ENCODE measurements at regions not wholly inside any gene's neighbourhood (a gene's known extent, or its start where the extent isn't known, plus 50 kb on each side); places are given as distances from the start of the nearest gene placed in this dataset.

DNA sequence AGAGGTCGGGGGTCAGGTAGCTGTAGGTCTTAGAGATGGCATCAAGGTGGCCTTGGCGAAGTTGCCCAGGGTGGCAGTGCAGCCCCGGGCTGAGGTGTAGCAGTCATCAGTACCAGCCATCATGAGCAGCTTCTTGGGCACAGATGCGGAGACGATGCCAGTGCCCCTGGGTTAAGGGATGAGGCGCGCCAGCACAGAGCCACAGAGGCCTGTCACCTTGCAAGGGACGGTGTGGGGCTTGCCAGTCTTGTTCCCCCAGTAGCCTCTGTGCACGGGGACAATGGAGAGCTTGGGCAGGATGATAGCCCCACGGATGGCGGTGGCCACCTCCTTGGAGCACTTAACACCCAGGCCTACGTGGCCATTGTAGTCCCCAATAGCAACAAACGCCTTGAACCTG lies 750.7 kb upstream of the PABPC4L start:
- H3K4me3 ChIP-seq (replicated peaks in 1 of 2; ENCODE audit: low read depth in 2 of 2, low read length in 2 of 2): no peak overlapping the region
- DNase-seq (ENCODE audit: low read depth in 2 of 2): no peak
- TF ChIP-seq, protein P1, sequence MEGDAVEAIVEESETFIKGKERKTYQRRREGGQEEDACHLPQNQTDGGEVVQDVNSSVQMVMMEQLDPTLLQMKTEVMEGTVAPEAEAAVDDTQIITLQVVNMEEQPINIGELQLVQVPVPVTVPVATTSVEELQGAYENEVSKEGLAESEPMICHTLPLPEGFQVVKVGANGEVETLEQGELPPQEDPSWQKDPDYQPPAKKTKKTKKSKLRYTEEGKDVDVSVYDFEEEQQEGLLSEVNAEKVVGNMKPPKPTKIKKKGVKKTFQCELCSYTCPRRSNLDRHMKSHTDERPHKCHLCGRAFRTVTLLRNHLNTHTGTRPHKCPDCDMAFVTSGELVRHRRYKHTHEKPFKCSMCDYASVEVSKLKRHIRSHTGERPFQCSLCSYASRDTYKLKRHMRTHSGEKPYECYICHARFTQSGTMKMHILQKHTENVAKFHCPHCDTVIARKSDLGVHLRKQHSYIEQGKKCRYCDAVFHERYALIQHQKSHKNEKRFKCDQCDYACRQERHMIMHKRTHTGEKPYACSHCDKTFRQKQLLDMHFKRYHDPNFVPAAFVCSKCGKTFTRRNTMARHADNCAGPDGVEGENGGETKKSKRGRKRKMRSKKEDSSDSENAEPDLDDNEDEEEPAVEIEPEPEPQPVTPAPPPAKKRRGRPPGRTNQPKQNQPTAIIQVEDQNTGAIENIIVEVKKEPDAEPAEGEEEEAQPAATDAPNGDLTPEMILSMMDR (IDR thresholded peaks at IDR 0.05; ENCODE audit: low read depth, low read length): no peak

DNA sequence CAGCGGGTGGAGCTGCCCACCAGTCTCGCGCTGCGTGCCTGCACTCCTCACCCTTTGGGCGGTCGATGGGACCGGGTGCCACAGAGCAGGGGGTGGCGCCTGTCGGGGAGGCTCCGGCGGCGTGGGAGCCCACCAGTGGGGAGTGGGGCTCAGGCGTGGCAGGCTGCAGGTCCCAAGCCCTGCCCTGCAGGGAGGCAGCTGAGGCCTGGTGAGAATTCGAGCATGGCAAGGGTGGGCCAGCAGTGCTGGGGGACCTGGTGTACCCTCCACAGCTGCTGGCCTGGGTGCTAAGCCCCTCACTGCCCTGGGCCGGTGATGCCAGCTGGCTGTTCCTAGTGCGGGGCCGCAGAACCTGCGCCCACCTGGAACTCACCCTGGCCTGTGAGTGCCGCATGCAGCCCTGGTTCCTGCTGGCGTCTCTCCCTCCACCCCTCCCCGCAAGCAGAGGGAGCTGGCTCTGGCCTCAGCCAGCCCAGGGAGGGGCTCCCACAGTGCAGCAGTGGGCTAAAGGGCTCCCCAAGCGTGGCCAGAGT lies 746.6 kb upstream of the PABPC4L start:
- H3K4me3 ChIP-seq (replicated peaks in 1 of 2; ENCODE audit: low read depth in 2 of 2, low read length in 2 of 2): no peak overlapping the region
- no peak for DNase-seq (ENCODE audit: low read depth in 2 of 2)
- TF ChIP-seq, protein P1 (IDR thresholded peaks at IDR 0.05; ENCODE audit: low read depth, low read length): no peak

- TF ChIP-seq, protein P1 (IDR thresholded peaks at IDR 0.05; ENCODE audit: low read depth, low read length): no peak
- no peak for DNase-seq (ENCODE audit: low read depth in 2 of 2)
- no peak overlapping the region for H3K4me3 ChIP-seq (replicated peaks in 1 of 2; ENCODE audit: low read depth in 2 of 2, low read length in 2 of 2)
Observed at GRCh38 chr4:134944115-134944514, 742.5 kb upstream of the PABPC4L start.

DNA sequence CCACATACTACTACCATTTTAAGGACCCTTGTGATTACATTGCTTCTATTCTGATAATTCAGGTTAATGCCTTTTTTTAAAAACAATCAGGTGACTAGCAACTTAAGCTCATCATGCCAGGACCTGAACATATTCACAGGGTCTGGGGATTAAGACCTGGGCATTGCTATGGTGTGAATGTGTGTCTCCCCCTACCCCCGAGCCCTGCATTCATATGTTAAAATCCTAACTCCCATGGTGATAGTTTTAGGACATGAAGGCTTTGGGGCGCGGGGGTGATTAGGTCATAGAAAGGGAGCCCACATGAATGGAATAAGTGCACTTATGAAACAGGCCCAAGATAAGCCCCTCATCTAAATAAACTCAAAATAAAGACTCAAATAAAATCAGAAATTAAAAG lies 734.4 kb upstream of the PABPC4L start:
- no peak for DNase-seq (ENCODE audit: low read depth in 2 of 2)
- TF ChIP-seq, protein P1 (IDR thresholded peaks at IDR 0.05; ENCODE audit: low read depth, low read length): no peak
- no peak overlapping the region for H3K4me3 ChIP-seq (replicated peaks in 1 of 2; ENCODE audit: low read depth in 2 of 2, low read length in 2 of 2)

- DNase-seq (ENCODE audit: low read depth in 2 of 2): peak in 1 of 2 donors; percentile 7
- H3K4me3 ChIP-seq (replicated peaks in 1 of 2; ENCODE audit: low read depth in 2 of 2, low read length in 2 of 2): no peak overlapping the region
- TF ChIP-seq, protein P1 (IDR thresholded peaks at IDR 0.05; ENCODE audit: low read depth, low read length): no peak
Observed at GRCh38 chr4:134935320-134935719, 733.7 kb upstream of the PABPC4L start.

DNA sequence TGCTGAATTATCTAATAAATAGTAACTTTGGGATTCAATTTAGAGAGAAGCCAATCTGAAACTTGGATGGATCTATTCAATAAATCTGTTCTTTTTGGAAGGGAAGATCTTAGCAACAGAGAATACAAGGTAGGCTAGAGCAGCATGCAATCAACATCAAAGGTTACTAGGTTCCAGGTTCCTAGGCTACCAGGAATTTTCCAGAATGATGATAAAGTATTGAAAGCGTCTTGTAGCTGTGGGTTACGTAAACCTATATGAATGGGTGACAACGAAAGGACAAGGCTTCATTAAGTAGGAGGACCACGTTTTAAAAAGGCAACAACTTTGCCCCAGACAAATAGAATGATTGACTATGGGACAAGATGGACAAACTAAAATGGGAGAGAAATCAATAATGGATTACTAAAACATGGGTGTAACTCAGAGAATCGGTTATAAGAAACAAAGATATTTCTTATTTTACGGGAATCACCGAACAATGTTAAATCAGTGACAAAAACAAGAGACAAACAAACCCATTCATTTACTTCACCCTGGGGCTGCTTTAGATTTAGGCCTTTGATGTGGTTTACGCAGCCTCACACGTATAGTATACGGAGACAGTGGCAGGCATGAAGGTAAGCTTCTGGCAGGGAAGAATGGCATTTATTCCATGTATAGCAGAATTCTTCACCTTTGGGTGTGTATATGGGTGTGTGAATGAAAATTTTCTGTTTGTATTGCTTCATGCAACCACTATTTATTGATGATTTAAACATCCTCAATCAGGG lies 732.6 kb upstream of the PABPC4L start:
- H3K4me3 ChIP-seq (replicated peaks in 1 of 2; ENCODE audit: low read depth in 2 of 2, low read length in 2 of 2): no peak overlapping the region
- TF ChIP-seq, protein P1 (IDR thresholded peaks at IDR 0.05; ENCODE audit: low read depth, low read length): no peak
- DNase-seq (ENCODE audit: low read depth in 2 of 2): no peak
